ENCODE measurements at regions not wholly inside any gene's neighbourhood (a gene's known extent, or its start where the extent isn't known, plus 50 kb on each side); places are given as distances from the start of the nearest gene placed in this dataset.

- TF ChIP-seq POLR2A (IDR thresholded peaks at IDR 0.05) (no peak), POLR2AphosphoS5 (IDR thresholded peaks at IDR 0.05) (no peak), EP300 (IDR thresholded peaks at IDR 0.05) (no peak), CTCF (IDR thresholded peaks at IDR 0.05) (no peak)
- intact Hi-C loops (cut with DNase I): no loop called here
- Histone ChIP-seq H3K4me3 (no peak overlapping the region), H3K4me1 (no peaks in the 10 kb centered on the region), H3K36me3 (no peaks in the 10 kb centered on the region), H3K9me3 (peaks cover 0 to 4% (median 0%) of the 10 kb centered on the region in 4 donors), H3K27ac (no peak overlapping the region), H3K27me3 (no peaks in the 10 kb centered on the region)
- WGBS, 2 donors: 88 to 91% methylated on average over 3 of the region's 3 CpGs
- no peak for DNase-seq
Observed at GRCh38 chr11:15430381-15430780, 315.7 kb downstream of the INSC start.

GRCh38 chr11:15434529-15434928 lies 319.8 kb downstream of the INSC start:
- TF ChIP-seq POLR2A (IDR thresholded peaks at IDR 0.05) (no peak), POLR2AphosphoS5 (IDR thresholded peaks at IDR 0.05) (no peak), EP300 (IDR thresholded peaks at IDR 0.05) (no peak), CTCF (IDR thresholded peaks at IDR 0.05) (no peak)
- intact Hi-C loops (cut with DNase I): no loop called here
- Histone ChIP-seq H3K4me3 (no peak overlapping the region), H3K4me1 (no peaks in the 10 kb centered on the region), H3K36me3 (no peaks in the 10 kb centered on the region), H3K27ac (no peak overlapping the region), H3K27me3 (no peaks in the 10 kb centered on the region), H3K9me3 (no peaks in the 10 kb centered on the region)
- no peak for DNase-seq
- WGBS, 2 donors: 43 to 44% methylated on average over 3 of the region's 3 CpGs

DNA sequence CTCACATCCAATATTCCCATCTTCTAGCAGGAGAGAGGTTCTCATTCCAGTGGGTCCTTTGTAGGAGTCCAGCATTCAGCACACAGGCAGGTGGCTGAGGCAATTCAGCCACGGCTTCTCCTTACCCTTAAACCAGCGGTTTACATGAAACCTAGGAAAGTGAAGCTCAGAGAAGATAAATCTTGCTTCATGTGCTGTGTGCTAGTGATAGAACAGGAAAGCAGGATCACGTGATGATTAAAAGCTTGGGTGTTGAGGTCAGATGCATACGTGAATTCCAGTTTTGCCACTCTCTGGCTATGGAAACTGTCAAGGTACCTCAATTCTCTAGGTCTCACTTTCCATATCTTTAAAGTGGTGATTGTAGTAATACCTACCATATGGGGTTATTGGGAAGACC lies 331.6 kb downstream of the INSC start:
- Histone ChIP-seq H3K4me3 (no peak overlapping the region), H3K27me3 (no peaks in the 10 kb centered on the region), H3K4me1 (no peaks in the 10 kb centered on the region), H3K27ac (no peak overlapping the region), H3K9me3 (no peaks in the 10 kb centered on the region), H3K36me3 (no peaks in the 10 kb centered on the region)
- no peak for TF ChIP-seq CTCF (IDR thresholded peaks at IDR 0.05)
- TF ChIP-seq EP300 (IDR thresholded peaks at IDR 0.05): no peak
- TF ChIP-seq POLR2AphosphoS5 (IDR thresholded peaks at IDR 0.05): no peak
- no peak for TF ChIP-seq POLR2A (IDR thresholded peaks at IDR 0.05)
- WGBS, 2 donors: 92% methylated on average over 4 of the region's 4 CpGs
- DNase-seq: no peak
- intact Hi-C loops (cut with DNase I): no loop called here

- Histone ChIP-seq H3K27me3 (no peaks in the 10 kb centered on the region), H3K4me3 (no peak overlapping the region), H3K4me1 (no peaks in the 10 kb centered on the region), H3K36me3 (no peaks in the 10 kb centered on the region), H3K27ac (no peak overlapping the region), H3K9me3 (no peaks in the 10 kb centered on the region)
- DNase-seq: no peak
- no peak for TF ChIP-seq POLR2AphosphoS5 (IDR thresholded peaks at IDR 0.05)
- TF ChIP-seq CTCF (IDR thresholded peaks at IDR 0.05): no peak
- TF ChIP-seq POLR2A (IDR thresholded peaks at IDR 0.05): no peak
- no peak for TF ChIP-seq EP300 (IDR thresholded peaks at IDR 0.05)
- 78 to 80% methylated on average over 3 of the region's 3 CpGs for WGBS, 2 donors
- intact Hi-C loops (cut with DNase I): no loop called here
Observed at GRCh38 chr11:15446929-15447328, 332.2 kb downstream of the INSC start.

DNA sequence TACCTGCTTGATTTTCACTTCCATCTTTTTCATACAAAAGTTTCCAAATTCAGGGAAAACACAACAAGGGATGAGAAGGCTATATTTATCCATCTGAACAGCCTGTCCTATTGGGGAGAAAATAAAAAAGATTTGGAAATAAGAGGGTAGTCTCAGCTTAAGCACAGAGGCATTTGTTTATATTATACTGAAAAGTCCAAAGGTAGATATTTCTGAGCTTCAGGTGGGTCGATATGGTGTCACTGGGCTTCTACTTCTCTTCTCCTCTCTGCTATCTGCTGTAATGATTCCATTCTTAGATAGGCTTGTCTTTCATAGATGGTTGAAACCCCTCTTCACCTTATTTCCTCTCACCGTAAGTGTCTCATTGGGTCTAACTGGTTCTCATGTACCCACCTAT lies 337.0 kb downstream of the INSC start:
- H3K4me3 ChIP-seq: no peak overlapping the region
- intact Hi-C loops (cut with DNase I): no loop called here
- DNase-seq: no peak
- WGBS, 2 donors: 83 to 88% methylated on average over 2 of the region's 2 CpGs
- no peaks in the 10 kb centered on the region for H3K9me3 ChIP-seq
- TF ChIP-seq POLR2A (IDR thresholded peaks at IDR 0.05): no peak
- no peak for TF ChIP-seq CTCF (IDR thresholded peaks at IDR 0.05)
- no peak for TF ChIP-seq POLR2AphosphoS5 (IDR thresholded peaks at IDR 0.05)
- no peak for TF ChIP-seq EP300 (IDR thresholded peaks at IDR 0.05)
- no peaks in the 10 kb centered on the region for H3K36me3 ChIP-seq
- no peaks in the 10 kb centered on the region for H3K4me1 ChIP-seq
- H3K27ac ChIP-seq: no peak overlapping the region
- no peaks in the 10 kb centered on the region for H3K27me3 ChIP-seq
